ENCODE measurements at regions not wholly inside any gene's neighbourhood (a gene's known extent, or its start where the extent isn't known, plus 50 kb on each side); places are given as distances from the start of the nearest gene placed in this dataset.
"Not testable (repeated sequence)": the region's sequence is repeated elsewhere in the genome, so short reads cannot be mapped to it uniquely, and the experiment has no call there.

GRCh38 chr16:15274796-15275195 is 103.3 kb downstream of the NPIPA5 start:
- TF ChIP-seq CTCF, POLR2A, EP300 (IDR thresholded peaks at IDR 0.05): not testable (repeated sequence)

Data from upper lobe of left lung (tissue), 4 donors.